ENCODE measurements at regions not wholly inside any gene's neighbourhood (a gene's known extent, or its start where the extent isn't known, plus 50 kb on each side); places are given as distances from the start of the nearest gene placed in this dataset.
"Not testable (repeated sequence)": the region's sequence is repeated elsewhere in the genome, so short reads cannot be mapped to it uniquely, and the experiment has no call there.

- Histone ChIP-seq H3K36me3 (no peaks in the 10 kb centered on the region), H3K9me3 (no peaks in the 10 kb centered on the region), H3K4me3 (no peak overlapping the region), H3K27ac (no peak overlapping the region), H3K27me3 (no peaks in the 10 kb centered on the region), H3K4me1 (peaks cover 0 to 5% (median 3%) of the 10 kb centered on the region in 3 donors)
- DNase-seq: no peak
- intact Hi-C loops (cut with DNase I): no loop called here
- TF ChIP-seq CTCF (IDR thresholded peaks at IDR 0.05) (no peak), POLR2A (IDR thresholded peaks at IDR 0.05) (no peak)
- WGBS, 2 donors: 78 to 82% methylated on average over 3 of the region's 3 CpGs
Measured at GRCh38 chr4:149199594-149199993, 616.0 kb downstream of the IQCM start.

DNA sequence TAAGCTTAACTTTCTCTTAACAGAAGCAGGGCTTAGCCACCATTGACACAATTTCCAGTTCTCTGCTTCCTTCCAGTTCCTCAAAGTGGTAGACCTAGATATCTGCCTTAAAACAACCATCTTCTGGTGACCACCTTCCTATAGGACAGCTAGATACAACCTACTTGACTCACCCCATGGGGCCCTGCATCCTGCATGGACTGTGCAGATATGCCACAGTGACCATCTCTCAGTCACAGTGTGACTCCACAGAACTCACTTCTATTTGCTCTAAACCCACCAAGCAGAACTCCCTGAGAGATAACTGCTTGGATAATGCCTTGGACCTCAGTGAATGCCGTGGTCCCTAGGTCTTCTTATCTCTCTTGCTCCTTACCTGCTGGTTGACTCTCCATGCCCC lies 621.6 kb downstream of the IQCM start:
- H3K36me3 ChIP-seq: no peaks in the 10 kb centered on the region
- H3K27ac ChIP-seq: no peak overlapping the region
- no peaks in the 10 kb centered on the region for H3K27me3 ChIP-seq
- 86 to 89% methylated on average over 1 of the region's 1 CpG for whole genome bisulfite sequencing, 2 donors
- no peaks in the 10 kb centered on the region for H3K9me3 ChIP-seq
- no peaks in the 10 kb centered on the region for H3K4me1 ChIP-seq
- no peak for DNase-seq
- intact Hi-C loops (cut with DNase I): no loop called here
- H3K4me3 ChIP-seq: no peak overlapping the region
- TF ChIP-seq POLR2A (IDR thresholded peaks at IDR 0.05) (no peak), CTCF (IDR thresholded peaks at IDR 0.05) (no peak)

- no peak for DNase-seq
- no peaks in the 10 kb centered on the region for H3K36me3 ChIP-seq
- H3K27ac ChIP-seq: no peak overlapping the region
- H3K9me3 ChIP-seq: no peaks in the 10 kb centered on the region
- intact Hi-C loops (cut with DNase I): no loop called here
- H3K4me1 ChIP-seq: no peaks in the 10 kb centered on the region
- no peak overlapping the region for H3K4me3 ChIP-seq
- H3K27me3 ChIP-seq: no peaks in the 10 kb centered on the region
- no peak for TF ChIP-seq CTCF (IDR thresholded peaks at IDR 0.05)
- no peak for TF ChIP-seq POLR2A (IDR thresholded peaks at IDR 0.05)
Measured at GRCh38 chr4:149187726-149188125, 627.9 kb downstream of the IQCM start.

GRCh38 chr4:149183638-149184037 lies 632.0 kb downstream of the IQCM start:
- H3K9me3 ChIP-seq: no peaks in the 10 kb centered on the region
- WGBS, 2 donors: 76 to 100% methylated on average over 1 of the region's 1 CpG

DNA sequence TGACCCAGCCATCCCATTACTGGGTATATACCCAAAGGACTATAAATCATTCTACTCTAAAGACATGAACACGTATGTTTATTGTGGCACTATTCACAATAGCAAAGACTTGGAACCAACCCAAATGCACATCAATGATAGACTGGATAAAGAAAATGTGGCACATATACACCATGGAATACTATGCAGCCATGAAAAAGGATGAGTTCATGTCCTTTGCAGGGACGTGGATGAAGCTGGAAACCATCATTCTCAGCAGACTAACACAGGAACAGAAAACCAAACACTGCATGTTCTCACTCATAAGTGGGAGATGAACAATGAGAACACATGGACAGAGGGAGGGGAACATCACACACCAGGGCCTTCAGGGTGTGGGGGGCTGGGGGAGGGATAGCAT lies 634.2 kb downstream of the IQCM start:
- H3K4me3 ChIP-seq; DNase-seq; H3K27me3 ChIP-seq; H3K4me1 ChIP-seq; H3K9me3 ChIP-seq; H3K27ac ChIP-seq; H3K36me3 ChIP-seq; intact Hi-C loops (cut with DNase I): not testable (repeated sequence)
- 61 to 85% methylated on average over 2 of the region's 2 CpGs for WGBS, 2 donors

More at GRCh38 chr4:149183638-149184037, 632.0 kb downstream of the IQCM start:
- DNase-seq: no peak
- H3K4me3 ChIP-seq: no peak overlapping the region
- no peaks in the 10 kb centered on the region for H3K27me3 ChIP-seq
- TF ChIP-seq CTCF (IDR thresholded peaks at IDR 0.05) (no peak), POLR2A (IDR thresholded peaks at IDR 0.05) (no peak)
- intact Hi-C loops (cut with DNase I): no loop called here
- H3K27ac ChIP-seq: no peak overlapping the region
- no peaks in the 10 kb centered on the region for H3K4me1 ChIP-seq
- H3K36me3 ChIP-seq: no peaks in the 10 kb centered on the region

- WGBS, 2 donors: 40 to 51% methylated on average over 3 of the region's 5 CpGs
- no peaks in the 10 kb centered on the region for H3K4me1 ChIP-seq
- no peaks in the 10 kb centered on the region for H3K36me3 ChIP-seq
- intact Hi-C loops (cut with DNase I): no loop called here
- no peaks in the 10 kb centered on the region for H3K27me3 ChIP-seq
- H3K27ac ChIP-seq: no peak overlapping the region
- no peaks in the 10 kb centered on the region for H3K9me3 ChIP-seq
- no peak for DNase-seq
- H3K4me3 ChIP-seq: no peak overlapping the region
- TF ChIP-seq CTCF (IDR thresholded peaks at IDR 0.05): no peak
- no peak for TF ChIP-seq POLR2A (IDR thresholded peaks at IDR 0.05)
Measured at GRCh38 chr4:149176039-149176438, 639.6 kb downstream of the IQCM start.

Data from esophagus squamous epithelium (tissue), 5 donors.